Body of pancreas (tissue), 4 donors: ENCODE measurements at regions not wholly inside any gene's neighbourhood (a gene's known extent, or its start where the extent isn't known, plus 50 kb on each side); places are given as distances from the start of the nearest gene placed in this dataset.

Experiments used
- POLR2A ChIP-seq, 3 donors: fragments of 450-650 bp; IDR thresholded peaks; one replicate each; pipeline ENCODE4 v1.6.1; 2016; ENCODE audit warnings: antibody characterized with exemption in 3 of 3, mild to moderate bottlenecking in 2 of 3
- TF ChIP-seq, protein P1 (sequence below), 7 experiments: fragments of 450-650 bp in 4 of 7; fragments of 200-600 bp in 3 of 7; sonication (generic) in 3 of 7; IDR thresholded peaks; one replicate each; pipeline ENCODE4 v1.5.1; 2016 to 2019; ENCODE audit warnings: antibody characterized with exemption in 7 of 7

DNA sequence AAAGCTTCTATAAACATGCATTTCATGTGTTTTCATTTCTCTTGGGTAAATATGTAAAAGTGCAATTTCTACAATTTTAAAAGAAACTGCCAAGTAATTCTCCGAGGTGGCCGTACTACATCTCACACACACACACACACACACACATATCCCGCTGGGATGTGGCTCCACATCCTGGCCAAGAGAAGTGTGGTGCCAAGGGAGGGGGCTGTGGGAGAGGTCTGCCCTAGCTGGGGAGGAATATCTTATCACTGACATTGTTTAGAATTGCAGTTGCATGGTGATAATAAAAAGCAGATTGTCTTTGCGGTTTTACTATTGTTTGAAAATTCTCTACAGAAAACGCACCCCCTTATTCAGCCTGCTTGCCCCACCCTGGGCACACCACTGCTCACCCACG is 558.4 kb downstream of the BNC2 start:
- TF ChIP-seq, protein P1, sequence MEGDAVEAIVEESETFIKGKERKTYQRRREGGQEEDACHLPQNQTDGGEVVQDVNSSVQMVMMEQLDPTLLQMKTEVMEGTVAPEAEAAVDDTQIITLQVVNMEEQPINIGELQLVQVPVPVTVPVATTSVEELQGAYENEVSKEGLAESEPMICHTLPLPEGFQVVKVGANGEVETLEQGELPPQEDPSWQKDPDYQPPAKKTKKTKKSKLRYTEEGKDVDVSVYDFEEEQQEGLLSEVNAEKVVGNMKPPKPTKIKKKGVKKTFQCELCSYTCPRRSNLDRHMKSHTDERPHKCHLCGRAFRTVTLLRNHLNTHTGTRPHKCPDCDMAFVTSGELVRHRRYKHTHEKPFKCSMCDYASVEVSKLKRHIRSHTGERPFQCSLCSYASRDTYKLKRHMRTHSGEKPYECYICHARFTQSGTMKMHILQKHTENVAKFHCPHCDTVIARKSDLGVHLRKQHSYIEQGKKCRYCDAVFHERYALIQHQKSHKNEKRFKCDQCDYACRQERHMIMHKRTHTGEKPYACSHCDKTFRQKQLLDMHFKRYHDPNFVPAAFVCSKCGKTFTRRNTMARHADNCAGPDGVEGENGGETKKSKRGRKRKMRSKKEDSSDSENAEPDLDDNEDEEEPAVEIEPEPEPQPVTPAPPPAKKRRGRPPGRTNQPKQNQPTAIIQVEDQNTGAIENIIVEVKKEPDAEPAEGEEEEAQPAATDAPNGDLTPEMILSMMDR (IDR thresholded peaks at IDR 0.05), result no peak
- no peak for TF ChIP-seq POLR2A (IDR thresholded peaks at IDR 0.05)
